NT2/D1 (cell line): ENCODE measurements at regions not wholly inside any gene's neighbourhood (a gene's known extent, or its start where the extent isn't known, plus 50 kb on each side); places are given as distances from the start of the nearest gene placed in this dataset.

Source experiments
- SUZ12 ChIP-seq: IDR thresholded peaks from 2 replicates; pipeline ENCODE4 v1.6.1; 2011; ENCODE audit not compliant: insufficient read length, insufficient read depth; ENCODE audit errors: extremely low read depth
- YY1 ChIP-seq: IDR thresholded peaks from 2 replicates; pipeline ENCODE4 v1.6.1; 2011; ENCODE audit not compliant: insufficient read length, insufficient read depth
- ZNF274 ChIP-seq: IDR thresholded peaks from 2 replicates; pipeline ENCODE4 v1.6.1; 2011; ENCODE audit warnings: mild to moderate bottlenecking, low read depth, low read length

GRCh38 chr15:35871282-35871681 is 325.3 kb upstream of the DPH6 start:
- TF ChIP-seq ZNF274 (no peak), YY1 (no peak), SUZ12 (no peak)
